Renal cortex interstitium (tissue), 11 donors: ENCODE measurements at regions not wholly inside any gene's neighbourhood (a gene's known extent, or its start where the extent isn't known, plus 50 kb on each side); places are given as distances from the start of the nearest gene placed in this dataset.

Source experiments
- DNase-seq, 11 donors: peaks; one replicate each; pipeline ENCODE4 v3.0.0-alpha.2; 2013; ENCODE audit warnings: low read depth in 9 of 11, low spot score in 4 of 11; ENCODE audit errors: extremely low read depth in 1 of 11

- no peak for DNase-seq
Observed at GRCh38 chr2:467543-467891, 179.6 kb upstream of the ALKAL2 start.

GRCh38 chr2:467101-467500 is 179.2 kb upstream of the ALKAL2 start:
- DNase-seq = no peak

- no peak for DNase-seq
Observed at GRCh38 chr2:464562-465309, 176.8 kb upstream of the ALKAL2 start.

GRCh38 chr2:460861-461260 is 173.0 kb upstream of the ALKAL2 start:
- DNase-seq = no peak

- DNase-seq = no peak
Observed at GRCh38 chr2:459931-460330, 172.0 kb upstream of the ALKAL2 start.

- DNase-seq = no peak
Observed at GRCh38 chr2:458425-458815, 170.5 kb upstream of the ALKAL2 start.

GRCh38 chr2:457792-458424 is 170.0 kb upstream of the ALKAL2 start:
- DNase-seq = no peak

GRCh38 chr2:457262-457661 is 169.4 kb upstream of the ALKAL2 start:
- DNase-seq = no peak

GRCh38 chr2:455913-456312 is 168.0 kb upstream of the ALKAL2 start:
- DNase-seq = no peak

- DNase-seq = no peak
Observed at GRCh38 chr2:455015-455705, 167.3 kb upstream of the ALKAL2 start.

GRCh38 chr2:453132-453531 is 165.2 kb upstream of the ALKAL2 start:
- DNase-seq = peak in 2 of 11 donors; percentile 44 to 46

GRCh38 chr2:451495-451894 is 163.6 kb upstream of the ALKAL2 start:
- no peak for DNase-seq

- DNase-seq = no peak
Observed at GRCh38 chr2:449246-450067, 161.6 kb upstream of the ALKAL2 start.

GRCh38 chr2:447902-448665 is 160.2 kb upstream of the ALKAL2 start:
- no peak for DNase-seq

GRCh38 chr2:446963-447530 is 159.2 kb upstream of the ALKAL2 start:
- DNase-seq = no peak

- DNase-seq = no peak
Observed at GRCh38 chr2:446303-446874, 158.5 kb upstream of the ALKAL2 start.

- DNase-seq = no peak
Observed at GRCh38 chr2:445896-446295, 158.0 kb upstream of the ALKAL2 start.
